Natural killer cell (primary cell): ENCODE measurements at regions not wholly inside any gene's neighbourhood (a gene's known extent, or its start where the extent isn't known, plus 50 kb on each side); places are given as distances from the start of the nearest gene placed in this dataset.

ENCODE experiments used
- ATAC-seq, 3 donors: fragments of 150-1000 bp in 2 of 3; fragments of 200-7000 bp in 1 of 3; cut with Tn5 transposase; 1 replicate in 1 of 3; 2 replicates in 2 of 3; pipeline ENCODE4 v1.10.0; 2021; ENCODE audit warnings: mild to moderate bottlenecking in 2 of 3, moderate library complexity in 2 of 3
- DNase-seq, 2 donors: peaks; one replicate each; pipeline versions ENCODE4 v3.0.0 to v3.0.0-alpha.2; 2013 to 2021; ENCODE audit warnings: mixed read lengths in 1 of 2
- H3K27ac ChIP-seq: one replicate; pipeline ENCODE4 v1.5.1; 2013; ENCODE audit warnings: mild to moderate bottlenecking, low read length
- H3K27me3 ChIP-seq: one replicate; pipeline ENCODE4 v1.6.1; 2013; ENCODE audit warnings: low read length; ENCODE audit not compliant: control insufficient read depth, insufficient read depth
- H3K36me3 ChIP-seq: one replicate; pipeline ENCODE4 v1.6.1; 2013; ENCODE audit warnings: low read length; ENCODE audit not compliant: control insufficient read depth, insufficient read depth
- H3K4me1 ChIP-seq: one replicate; pipeline ENCODE4 v1.6.1; 2013; ENCODE audit warnings: low read length; ENCODE audit not compliant: control insufficient read depth, insufficient read depth
- H3K4me3 ChIP-seq: one replicate; pipeline ENCODE4 v1.5.1; 2013; ENCODE audit warnings: low read length
- H3K9me3 ChIP-seq: one replicate; pipeline ENCODE4 v1.6.1; 2013; ENCODE audit warnings: low read length; ENCODE audit not compliant: control insufficient read depth, insufficient read depth
- H3K27ac Mint-ChIP-seq, 2 donors: one replicate each; pipeline ENCODE4 v1.8.0; 2022; ENCODE audit warnings: mild to moderate bottlenecking in 2 of 2, mixed read lengths in 2 of 2, moderate library complexity in 1 of 2
- H3K27me3 Mint-ChIP-seq, 2 donors: one replicate each; pipeline ENCODE4 v1.8.0; 2022; ENCODE audit warnings: low read depth in 2 of 2, mixed read lengths in 2 of 2
- H3K36me3 Mint-ChIP-seq: one replicate; pipeline ENCODE4 v1.8.0; 2022; ENCODE audit warnings: mixed read lengths
- H3K4me1 Mint-ChIP-seq, 2 donors: one replicate each; pipeline ENCODE4 v1.8.0; 2022; ENCODE audit warnings: mixed read lengths in 2 of 2
- H3K4me3 Mint-ChIP-seq: one replicate; pipeline ENCODE4 v1.8.0; 2022; ENCODE audit warnings: mild to moderate bottlenecking, moderate library complexity, mixed read lengths
- H3K9me3 Mint-ChIP-seq, 2 donors: one replicate each; pipeline ENCODE4 v1.8.0; 2022; ENCODE audit warnings: mixed read lengths in 2 of 2
- CTCF ChIP-seq: fragments of 200-600 bp; IDR thresholded peaks from one replicate; pipeline ENCODE4 v1.8.0; 2022; ENCODE audit warnings: antibody characterized with exemption
- WGBS: methylation state at CpG from one replicate; pipeline ENCODE4 v1.1.7; 2013; ENCODE audit warnings: missing lambda C conversion rate; ENCODE audit not compliant: insufficient coverage; 5-methylcytosine and 5-hydroxymethylcytosine counted together
- intact Hi-C: fragments of 100-400 bp; cut with micrococcal nuclease; formaldehyde crosslinking; loops from one replicate; pipeline ENCODE4 v1.14.2; 2022

DNA sequence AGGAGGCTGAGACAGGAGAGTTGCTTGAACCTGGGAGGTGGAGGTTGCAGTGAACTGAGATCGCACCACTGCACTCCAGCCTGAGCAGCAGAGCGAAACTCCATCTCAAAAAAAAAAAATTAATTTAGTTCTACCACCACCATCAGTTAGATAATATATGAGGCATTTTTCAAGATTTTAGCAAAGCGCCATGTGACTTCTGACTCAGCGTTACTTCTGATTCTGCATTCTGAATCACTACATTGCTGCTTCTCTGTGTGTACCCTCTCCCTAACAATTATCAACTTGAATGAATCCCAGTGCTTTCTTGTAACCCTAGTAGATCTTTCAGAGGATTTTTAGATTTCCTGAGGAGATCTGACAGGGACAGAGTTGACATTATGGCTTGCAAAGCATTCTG is 176.8 kb upstream of the SORCS1 start:
- H3K36me3 Mint-ChIP-seq: peaks cover 7% of the 10 kb centered on the region
- Histone ChIP-seq H3K4me3 (no peak overlapping the region), H3K27ac (no peak overlapping the region), H3K27me3 (no peaks in the 10 kb centered on the region), H3K36me3 (no peaks in the 10 kb centered on the region), H3K4me1 (no peaks in the 10 kb centered on the region), H3K9me3 (peaks cover 6% of the 10 kb centered on the region)
- DNase-seq (no peak), ATAC-seq (no peak)
- no peak overlapping the region for H3K27ac Mint-ChIP-seq
- peaks cover 0 to 2% of the 10 kb centered on the region in 2 donors for H3K9me3 Mint-ChIP-seq
- no peak overlapping the region for H3K4me3 Mint-ChIP-seq
- WGBS: 97% methylated on average over 2 of the region's 4 CpGs
- intact Hi-C loops: no loop called here
- H3K27me3 Mint-ChIP-seq: no peaks in the 10 kb centered on the region
- H3K4me1 Mint-ChIP-seq: no peaks in the 10 kb centered on the region
- no peak for TF ChIP-seq CTCF

DNA sequence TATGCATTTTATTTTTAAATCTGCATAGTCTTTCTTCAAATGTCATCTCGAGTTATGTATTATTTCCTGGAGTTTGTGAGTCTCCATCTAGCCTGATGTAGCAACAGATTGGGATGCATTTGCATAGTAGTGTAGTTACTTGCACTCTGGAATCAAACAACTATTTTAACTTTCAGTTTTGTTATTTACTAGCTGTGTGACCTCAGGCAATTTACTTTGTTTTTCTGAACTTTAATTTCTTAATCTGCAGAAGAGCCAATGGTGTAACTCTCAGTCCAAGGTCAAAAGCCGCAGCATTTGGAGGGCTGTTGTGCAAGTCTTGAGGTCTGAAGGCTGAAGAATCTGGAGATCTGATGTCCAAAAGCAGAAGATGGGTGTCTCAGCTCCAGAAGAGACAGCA is 175.8 kb upstream of the SORCS1 start:
- no peak for TF ChIP-seq CTCF
- Mint-ChIP-seq H3K4me3 (no peak overlapping the region), H3K9me3 (peaks cover under 1 to 2% of the 10 kb centered on the region in 2 donors), H3K27me3 (no peaks in the 10 kb centered on the region), H3K27ac (no peak overlapping the region), H3K36me3 (peaks cover 1% of the 10 kb centered on the region), H3K4me1 (no peaks in the 10 kb centered on the region)
- ATAC-seq (no peak), DNase-seq (no peak)
- Histone ChIP-seq H3K4me3 (no peak overlapping the region), H3K9me3 (peaks cover 10% of the 10 kb centered on the region), H3K27me3 (no peaks in the 10 kb centered on the region), H3K36me3 (no peaks in the 10 kb centered on the region), H3K27ac (no peak overlapping the region), H3K4me1 (no peaks in the 10 kb centered on the region)
- 86% methylated on average over 1 of the region's 2 CpGs for WGBS
- intact Hi-C loops: no loop called here

- TF ChIP-seq CTCF: no peak
- no peaks in the 10 kb centered on the region for H3K36me3 Mint-ChIP-seq
- H3K4me1 ChIP-seq: no peaks in the 10 kb centered on the region
- H3K4me3 ChIP-seq: no peak overlapping the region
- H3K27me3 ChIP-seq: no peaks in the 10 kb centered on the region
- ATAC-seq (no peak), DNase-seq (no peak)
- peaks cover 9 to 12% of the 10 kb centered on the region in 2 donors for H3K9me3 Mint-ChIP-seq
- no peaks in the 10 kb centered on the region for H3K4me1 Mint-ChIP-seq
- H3K27ac ChIP-seq: no peak overlapping the region
- 77% methylated on average over 5 of the region's 5 CpGs for WGBS
- H3K9me3 ChIP-seq: peaks cover 10% of the 10 kb centered on the region
- no peak overlapping the region for H3K4me3 Mint-ChIP-seq
- no peaks in the 10 kb centered on the region for H3K36me3 ChIP-seq
- no peaks in the 10 kb centered on the region for H3K27me3 Mint-ChIP-seq
- no peak overlapping the region for H3K27ac Mint-ChIP-seq
- intact Hi-C loops: no loop called here
These were observed 171.6 kb upstream of the SORCS1 start for GRCh38 chr10:107336061-107336460.

DNA sequence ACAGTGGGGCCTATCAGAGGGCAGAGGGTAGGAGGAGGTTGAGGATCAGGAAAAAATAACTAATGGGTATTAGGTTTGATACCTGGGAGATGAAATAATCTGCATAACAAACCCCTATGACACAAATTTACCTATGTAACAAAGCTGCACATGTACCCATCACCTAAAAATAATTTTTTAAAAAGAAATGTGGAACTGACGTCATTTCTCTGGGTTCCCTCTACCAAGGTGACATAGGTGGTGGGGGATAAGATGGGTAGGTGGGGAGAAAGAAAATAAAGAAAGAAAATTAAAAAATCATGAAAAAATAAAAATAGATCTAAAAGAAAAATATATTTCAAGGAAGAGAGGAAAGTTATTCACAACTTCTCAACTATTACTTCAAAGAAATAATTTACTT is 153.1 kb upstream of the SORCS1 start:
- Histone ChIP-seq H3K4me3 (no peak overlapping the region), H3K27me3 (no peaks in the 10 kb centered on the region), H3K4me1 (no peaks in the 10 kb centered on the region), H3K27ac (no peak overlapping the region), H3K9me3 (no peaks in the 10 kb centered on the region), H3K36me3 (no peaks in the 10 kb centered on the region)
- ATAC-seq (no peak), DNase-seq (no peak)
- Mint-ChIP-seq H3K4me3 (no peak overlapping the region), H3K36me3 (no peaks in the 10 kb centered on the region), H3K27me3 (no peaks in the 10 kb centered on the region), H3K4me1 (no peaks in the 10 kb centered on the region), H3K27ac (no peak overlapping the region), H3K9me3 (peaks cover 3% of the 10 kb centered on the region in 2 donors)
- WGBS: no CpG with 5 or more reads among the region's 1 CpG
- intact Hi-C loops: no loop called here
- no peak for TF ChIP-seq CTCF
